Panc1 (cell line): ENCODE measurements at regions not wholly inside any gene's neighbourhood (a gene's known extent, or its start where the extent isn't known, plus 50 kb on each side); places are given as distances from the start of the nearest gene placed in this dataset.

Experiments
- ATAC-seq: fragments of 200-7000 bp; cut with Tn5 transposase; 2 replicates; pipeline ENCODE4 v1.9.1; 2020; ENCODE audit warnings: mild to moderate bottlenecking, moderate library complexity
- BruUV-seq: library from RNA; stranded (reverse); fragments of 400-500 nt; replicated peaks from 2 replicates; lab custom pipeline; 2021; lab: Mats Ljungman, UMichigan
- CTCF ChIA-PET: fragments of 300-600 bp; sonication (Branson Sonifier 250); formaldehyde crosslinking; loops from one replicate; lab custom pipeline; 2022; ENCODE audit warnings: antibody characterized with exemption; lab: Charles Lee
- POLR2A ChIA-PET: fragments of 300-600 bp; sonication (Branson Sonifier 250); formaldehyde crosslinking; loops from one replicate; lab custom pipeline; 2022; ENCODE audit warnings: antibody characterized with exemption; lab: Charles Lee
- DNase-seq: peaks from one replicate; pipeline ENCODE4 v3.0.0-alpha.2; 2010; ENCODE audit warnings: low read depth, low spot score
- H3K27ac ChIP-seq: 2 replicates; pipeline ENCODE4 v1.5.1; 2011; ENCODE audit warnings: mild to moderate bottlenecking, low read length, inconsistent platforms
- H3K27me3 ChIP-seq: fragments of 200-500 bp; sonication (Bioruptor generic); 2 replicates; pipeline ENCODE4 v1.6.0; 2014; ENCODE audit warnings: low read length, inconsistent platforms; ENCODE audit not compliant: control insufficient read depth, insufficient read depth
- H3K36me3 ChIP-seq: fragments of 200-500 bp; sonication (Bioruptor generic); 2 replicates; pipeline ENCODE4 v1.5.1; 2014; ENCODE audit warnings: inconsistent platforms, mild to moderate bottlenecking, low read length, moderate library complexity; ENCODE audit not compliant: control insufficient read depth, insufficient read depth
- H3K4me1 ChIP-seq: 2 replicates; pipeline ENCODE4 v1.5.1; 2011; ENCODE audit warnings: inconsistent platforms, mild to moderate bottlenecking, low read length, moderate library complexity; ENCODE audit not compliant: control insufficient read depth, insufficient read depth
- H3K4me3 ChIP-seq, 2 experiments: 2 replicates each; pipeline ENCODE4 v1.5.1; 2011 to 2012; ENCODE audit warnings: low read depth in 2 of 2, low read length in 2 of 2, mild to moderate bottlenecking in 2 of 2, inconsistent platforms in 1 of 2, moderate library complexity in 1 of 2
- H3K9me3 ChIP-seq: fragments of 200-500 bp; sonication (Bioruptor generic); 2 replicates; pipeline ENCODE4 v1.5.1; 2014; ENCODE audit warnings: low read depth, mild to moderate bottlenecking, inconsistent platforms, low read length, moderate library complexity; ENCODE audit not compliant: control insufficient read depth, insufficient read depth
- POLR2AphosphoS5 ChIP-seq: IDR thresholded peaks from 2 replicates; pipeline ENCODE4 v1.6.1; 2012; ENCODE audit warnings: mild to moderate bottlenecking, low read depth, low read length, moderate library complexity
- REST ChIP-seq, 2 experiments: IDR thresholded peaks; 2 replicates each; pipeline ENCODE4 v1.6.1; 2011 to 2012; ENCODE audit warnings: low read depth in 2 of 2, control low read depth in 1 of 2, low read length in 1 of 2, mild to moderate bottlenecking in 1 of 2, moderate library complexity in 1 of 2; ENCODE audit not compliant: insufficient read depth in 1 of 2
- SIN3A ChIP-seq: IDR thresholded peaks from 2 replicates; pipeline ENCODE4 v1.6.1; 2012; ENCODE audit warnings: low read depth, mild to moderate bottlenecking, low read length, moderate library complexity, borderline replicate concordance; ENCODE audit not compliant: insufficient read depth
- TCF7L2 ChIP-seq: IDR thresholded peaks from 2 replicates; pipeline ENCODE4 v1.6.1; 2011; ENCODE audit warnings: mild to moderate bottlenecking, low read depth, low read length, inconsistent platforms
- in situ Hi-C: cut with HindIII; loops from 2 replicates; pipeline ENCODE4 v1.10.0; 2016; ENCODE audit warnings: low sequenced_read_pairs, low pct_unique_long_range_greater_than_20kb
- intact Hi-C: fragments of 100-400 bp; cut with micrococcal nuclease; formaldehyde crosslinking; loops from one replicate; pipeline ENCODE4 v1.10.0; 2022; ENCODE audit not compliant: unreplicated experiment
- TF ChIP-seq, protein P1 (sequence below): fragments of 450-650 bp; IDR thresholded peaks from 2 replicates; pipeline ENCODE4 v1.5.1; 2017; ENCODE audit warnings: mild to moderate bottlenecking

- H3K4me1 ChIP-seq, result no peaks in the 10 kb centered on the region
- no peak overlapping the region for H3K4me3 ChIP-seq
- ChIA-PET CTCF (no interaction called here), POLR2A (no interaction called here)
- DNase-seq, result no peak
- H3K9me3 ChIP-seq, result no peaks in the 10 kb centered on the region
- H3K36me3 ChIP-seq, result no peaks in the 10 kb centered on the region
- H3K27me3 ChIP-seq, result no peaks in the 10 kb centered on the region
- no peak overlapping the region for H3K27ac ChIP-seq
- no TSS peak for BruUV-seq
- intact Hi-C loops, result no loop called here
- in situ Hi-C loops, result no loop called here
- TF ChIP-seq SIN3A, result no peak
- no peak for TF ChIP-seq TCF7L2
- TF ChIP-seq REST (IDR thresholded peaks at IDR 0.05; ENCODE audit: insufficient read depth in 1 of 2, low read depth in 2 of 2, low read length in 1 of 2), result no peak
- TF ChIP-seq, protein P1, sequence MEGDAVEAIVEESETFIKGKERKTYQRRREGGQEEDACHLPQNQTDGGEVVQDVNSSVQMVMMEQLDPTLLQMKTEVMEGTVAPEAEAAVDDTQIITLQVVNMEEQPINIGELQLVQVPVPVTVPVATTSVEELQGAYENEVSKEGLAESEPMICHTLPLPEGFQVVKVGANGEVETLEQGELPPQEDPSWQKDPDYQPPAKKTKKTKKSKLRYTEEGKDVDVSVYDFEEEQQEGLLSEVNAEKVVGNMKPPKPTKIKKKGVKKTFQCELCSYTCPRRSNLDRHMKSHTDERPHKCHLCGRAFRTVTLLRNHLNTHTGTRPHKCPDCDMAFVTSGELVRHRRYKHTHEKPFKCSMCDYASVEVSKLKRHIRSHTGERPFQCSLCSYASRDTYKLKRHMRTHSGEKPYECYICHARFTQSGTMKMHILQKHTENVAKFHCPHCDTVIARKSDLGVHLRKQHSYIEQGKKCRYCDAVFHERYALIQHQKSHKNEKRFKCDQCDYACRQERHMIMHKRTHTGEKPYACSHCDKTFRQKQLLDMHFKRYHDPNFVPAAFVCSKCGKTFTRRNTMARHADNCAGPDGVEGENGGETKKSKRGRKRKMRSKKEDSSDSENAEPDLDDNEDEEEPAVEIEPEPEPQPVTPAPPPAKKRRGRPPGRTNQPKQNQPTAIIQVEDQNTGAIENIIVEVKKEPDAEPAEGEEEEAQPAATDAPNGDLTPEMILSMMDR, result no peak
- no peak for TF ChIP-seq POLR2AphosphoS5
- ATAC-seq, result no peak
These were observed 132.9 kb downstream of the MSL3 start for GRCh38 chrX:11890836-11891514.

- TF ChIP-seq, protein P1, result no peak
- no peak for TF ChIP-seq POLR2AphosphoS5
- CTCF ChIA-PET, result no interaction called here
- in situ Hi-C loops, result no loop called here
These were observed 136.1 kb downstream of the MSL3 start for GRCh38 chrX:11893933-11894710.

More at GRCh38 chrX:11893933-11894710, 136.1 kb downstream of the MSL3 start:
- Histone ChIP-seq H3K4me3 (no peak overlapping the region), H3K27ac (no peak overlapping the region), H3K4me1 (no peaks in the 10 kb centered on the region), H3K27me3 (no peaks in the 10 kb centered on the region), H3K36me3 (no peaks in the 10 kb centered on the region), H3K9me3 (no peaks in the 10 kb centered on the region)
- no peak for ATAC-seq
- POLR2A ChIA-PET, result no interaction called here
- no TSS peak for BruUV-seq
- no peak for DNase-seq
- intact Hi-C loops, result no loop called here
